GM21576 (cell line): ENCODE measurements at regions not wholly inside any gene's neighbourhood (a gene's known extent, or its start where the extent isn't known, plus 50 kb on each side); places are given as distances from the start of the nearest gene placed in this dataset.
A peak's percentile ranks its signal among the peaks of the same experiment; 100 is the strongest.
"Not testable (repeated sequence)": the region's sequence is repeated elsewhere in the genome, so short reads cannot be mapped to it uniquely, and the experiment has no call there.

ENCODE experiments used
- ATAC-seq: cut with Tn5 transposase; IDR thresholded peaks from one replicate; pipeline ENCODE4 v1.9.1; 2021; ENCODE audit warnings: mild to moderate bottlenecking, moderate library complexity; ENCODE audit not compliant: unreplicated experiment

GRCh38 chr10:33102071-33102470 is 144.0 kb upstream of the ITGB1 start:
- ATAC-seq: no peak

- ATAC-seq: no peak
Measured at GRCh38 chr10:33101392-33101787, 143.4 kb upstream of the ITGB1 start.

GRCh38 chr10:33100781-33101391 is 142.9 kb upstream of the ITGB1 start:
- ATAC-seq: no peak

GRCh38 chr10:33099748-33100147 is 141.7 kb upstream of the ITGB1 start:
- no peak for ATAC-seq

GRCh38 chr10:33098951-33099663 is 141.1 kb upstream of the ITGB1 start:
- ATAC-seq: no peak

- peak; percentile 82 for ATAC-seq
Measured at GRCh38 chr10:33095867-33096815, 138.1 kb upstream of the ITGB1 start.

GRCh38 chr10:33094263-33095051 is 136.4 kb upstream of the ITGB1 start:
- no peak for ATAC-seq

GRCh38 chr10:33093362-33093761 is 135.3 kb upstream of the ITGB1 start:
- ATAC-seq: no peak

- ATAC-seq: no peak
Measured at GRCh38 chr10:33092596-33092995, 134.6 kb upstream of the ITGB1 start.

- ATAC-seq: no peak
Measured at GRCh38 chr10:33091201-33091600, 133.2 kb upstream of the ITGB1 start.

- no peak for ATAC-seq
Measured at GRCh38 chr10:33088990-33089389, 131.0 kb upstream of the ITGB1 start.

GRCh38 chr10:33087922-33088321 is 129.9 kb upstream of the ITGB1 start:
- no peak for ATAC-seq

- no peak for ATAC-seq
Measured at GRCh38 chr10:33087152-33087551, 129.1 kb upstream of the ITGB1 start.

GRCh38 chr10:33086100-33086499 is 128.1 kb upstream of the ITGB1 start:
- no peak for ATAC-seq

- ATAC-seq: no peak
Measured at GRCh38 chr10:33085313-33085833, 127.3 kb upstream of the ITGB1 start.

- no peak for ATAC-seq
Measured at GRCh38 chr10:33084453-33084852, 126.4 kb upstream of the ITGB1 start.

- no peak for ATAC-seq
Measured at GRCh38 chr10:33082373-33082895, 124.4 kb upstream of the ITGB1 start.

GRCh38 chr10:33080467-33080866 is 122.4 kb upstream of the ITGB1 start:
- ATAC-seq: not testable (repeated sequence)

- ATAC-seq: no peak
Measured at GRCh38 chr10:33074443-33074842, 116.4 kb upstream of the ITGB1 start.
